ENCODE measurements at regions not wholly inside any gene's neighbourhood (a gene's known extent, or its start where the extent isn't known, plus 50 kb on each side); places are given as distances from the start of the nearest gene placed in this dataset.

- no peak for TF ChIP-seq CTCF (IDR thresholded peaks at IDR 0.05)
- no peak for TF ChIP-seq POLR2A (IDR thresholded peaks at IDR 0.05)
These were observed 183.8 kb upstream of the PDE3A start for GRCh38 chr12:20184514-20184913.
